Suppressor macrophage treated with lipopolysaccharide for 4 hours (primary cell): ENCODE measurements at regions not wholly inside any gene's neighbourhood (a gene's known extent, or its start where the extent isn't known, plus 50 kb on each side); places are given as distances from the start of the nearest gene placed in this dataset.
"Not testable (repeated sequence)": the region's sequence is repeated elsewhere in the genome, so short reads cannot be mapped to it uniquely, and the experiment has no call there.

Source experiments
- DNase-seq: peaks from one replicate; pipeline ENCODE4 v3.0.0-alpha.2; 2020

DNA sequence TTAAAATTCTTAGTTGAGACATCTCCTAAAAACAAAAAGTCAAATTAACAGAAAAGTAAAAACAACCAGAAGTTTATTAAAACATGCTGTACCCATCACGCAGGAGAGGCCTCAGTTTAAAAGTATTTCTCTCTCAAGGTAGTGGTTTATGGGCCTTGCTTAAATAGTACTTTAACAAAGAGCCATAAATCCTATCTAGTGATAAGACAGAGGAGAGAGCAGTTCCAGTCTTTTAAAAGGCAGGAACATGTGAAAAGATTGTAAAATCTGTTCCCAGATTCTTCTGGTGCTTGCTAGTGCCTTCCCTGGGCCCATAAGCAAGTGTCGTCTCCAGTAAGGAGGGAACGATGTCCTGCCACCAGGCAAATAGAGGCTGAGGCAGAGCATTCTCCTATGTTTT lies 476.3 kb upstream of the ADGRL3 start:
- no peak for DNase-seq

DNA sequence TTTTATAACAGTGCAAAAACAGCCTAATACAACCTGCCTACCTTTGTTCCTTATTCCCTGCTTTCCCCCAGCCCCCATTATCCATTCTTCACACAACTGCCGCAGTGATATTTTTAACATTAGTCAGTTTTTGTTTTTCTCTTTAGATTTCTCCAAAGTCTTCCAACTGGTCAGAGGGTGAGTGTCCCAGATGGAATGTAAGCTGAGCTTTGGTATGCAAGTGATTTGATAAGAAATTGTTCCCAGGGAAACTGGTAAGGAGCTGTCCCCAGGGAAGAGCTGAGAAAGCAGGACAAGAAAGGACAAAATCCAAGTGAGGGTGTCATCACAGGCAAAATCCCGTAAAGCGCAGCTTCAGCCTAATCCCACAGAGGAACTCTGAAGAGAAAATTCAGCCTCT lies 475.5 kb upstream of the ADGRL3 start:
- DNase-seq, result no peak

DNA sequence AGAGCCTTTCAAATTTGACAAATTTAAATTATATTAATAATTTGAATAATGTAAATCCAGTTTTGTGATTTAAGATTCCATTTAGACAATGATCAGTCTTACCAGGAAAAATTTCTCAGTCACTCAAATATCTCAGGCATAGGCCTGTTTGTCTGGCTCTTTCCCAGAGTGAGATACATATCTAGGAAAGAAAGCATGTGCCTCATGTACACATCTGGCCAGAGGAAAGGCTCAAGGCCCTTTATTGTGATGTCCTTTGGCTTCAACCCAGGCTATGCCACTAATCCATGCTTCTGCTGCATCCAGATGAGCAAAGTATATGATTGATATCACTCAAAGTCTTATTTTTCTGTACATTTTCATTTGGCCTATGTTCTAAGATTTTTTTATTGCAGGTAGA lies 473.3 kb upstream of the ADGRL3 start:
- DNase-seq, result no peak

DNA sequence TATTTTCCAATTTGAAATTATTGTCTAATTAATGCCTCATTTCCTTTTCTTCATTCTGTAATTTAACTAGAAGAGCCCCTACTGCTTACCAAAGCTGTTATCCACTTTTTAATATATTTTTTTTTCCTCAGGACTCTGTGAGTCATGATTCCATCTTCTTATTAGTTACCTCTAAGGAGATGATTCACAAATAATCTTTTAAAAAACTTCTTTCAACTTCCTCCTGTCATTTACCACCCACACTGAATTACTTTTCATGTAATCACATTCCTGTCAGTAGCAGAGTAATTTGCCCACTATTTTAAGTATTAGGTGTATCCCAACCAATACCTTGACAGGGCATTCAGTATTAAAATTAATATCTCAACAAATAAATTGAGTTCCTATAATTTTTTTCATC lies 470.9 kb upstream of the ADGRL3 start:
- no peak for DNase-seq

DNA sequence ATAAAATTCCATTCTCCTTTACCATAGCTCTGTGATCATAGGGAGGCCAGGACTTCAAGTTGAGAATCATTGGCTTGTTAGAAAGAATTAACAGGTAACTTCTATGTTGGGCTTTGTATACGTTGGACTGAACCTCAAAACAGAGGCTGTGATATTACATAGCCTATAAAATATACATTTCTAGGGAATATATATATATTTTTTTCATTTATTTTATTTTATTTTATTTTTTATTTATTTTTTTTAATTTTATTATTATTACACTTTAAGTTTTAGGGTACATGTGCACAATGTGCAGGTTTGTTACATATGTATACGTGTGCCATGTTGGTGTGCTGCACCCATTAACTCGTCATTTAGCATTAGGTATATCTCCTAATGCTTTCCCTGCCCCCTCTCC lies 470.4 kb upstream of the ADGRL3 start:
- DNase-seq, result not testable (repeated sequence)

DNA sequence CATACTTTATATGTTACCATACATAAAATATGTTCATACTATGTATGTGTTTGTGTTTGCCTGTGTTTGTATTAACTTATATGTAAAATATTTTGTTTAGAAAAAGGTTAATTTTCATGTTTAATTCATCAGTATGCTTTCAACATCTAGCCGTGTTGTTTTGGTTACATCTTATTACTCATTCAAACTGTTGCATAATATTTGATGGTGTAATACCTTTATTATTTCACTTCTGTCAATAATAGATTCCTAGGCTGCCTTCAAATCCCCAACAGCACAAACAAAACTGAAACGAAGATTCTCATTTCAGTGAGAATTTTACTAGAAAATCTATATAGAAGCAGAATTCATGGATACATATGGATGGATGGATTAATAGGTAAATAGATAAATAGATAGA lies 462.3 kb upstream of the ADGRL3 start:
- no peak for DNase-seq

DNA sequence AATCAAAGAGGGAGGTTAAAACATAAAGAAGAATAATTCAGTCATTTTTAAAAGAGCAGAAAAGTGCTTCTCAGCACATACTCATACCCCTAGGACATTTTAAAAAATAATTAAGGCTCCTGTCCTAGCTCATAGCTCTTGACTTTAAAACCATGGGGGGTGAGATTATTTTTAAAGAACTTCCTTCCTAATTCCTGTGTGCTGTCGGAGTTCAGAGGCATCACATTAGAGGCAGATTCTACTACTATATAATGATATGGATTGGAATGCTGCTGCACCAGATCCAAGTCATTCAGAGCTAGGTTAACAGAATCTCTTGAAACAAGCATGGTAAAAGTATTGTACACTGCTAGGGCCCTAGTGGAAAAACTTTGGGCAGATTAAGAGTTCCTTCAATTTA lies 456.5 kb upstream of the ADGRL3 start:
- DNase-seq, result no peak

DNA sequence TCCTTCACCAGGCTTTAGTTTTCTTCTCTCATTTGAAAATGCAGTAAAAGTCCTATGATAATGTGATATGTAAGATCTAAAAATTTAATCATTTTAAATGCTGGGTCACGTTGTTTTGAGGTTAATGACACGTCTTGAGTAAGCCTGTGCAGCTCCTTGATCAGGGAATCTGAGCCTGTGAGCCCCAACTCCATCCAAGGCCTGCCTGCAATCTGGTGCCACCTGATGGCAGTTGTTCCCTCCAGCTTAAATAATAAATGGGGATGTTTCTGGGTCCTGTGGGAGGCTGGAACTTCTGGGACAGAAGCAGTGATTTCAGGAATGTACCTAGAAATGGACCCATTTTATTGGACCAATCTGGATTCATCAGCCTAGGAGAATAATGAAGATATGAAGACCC lies 455.4 kb upstream of the ADGRL3 start:
- DNase-seq, result no peak

DNA sequence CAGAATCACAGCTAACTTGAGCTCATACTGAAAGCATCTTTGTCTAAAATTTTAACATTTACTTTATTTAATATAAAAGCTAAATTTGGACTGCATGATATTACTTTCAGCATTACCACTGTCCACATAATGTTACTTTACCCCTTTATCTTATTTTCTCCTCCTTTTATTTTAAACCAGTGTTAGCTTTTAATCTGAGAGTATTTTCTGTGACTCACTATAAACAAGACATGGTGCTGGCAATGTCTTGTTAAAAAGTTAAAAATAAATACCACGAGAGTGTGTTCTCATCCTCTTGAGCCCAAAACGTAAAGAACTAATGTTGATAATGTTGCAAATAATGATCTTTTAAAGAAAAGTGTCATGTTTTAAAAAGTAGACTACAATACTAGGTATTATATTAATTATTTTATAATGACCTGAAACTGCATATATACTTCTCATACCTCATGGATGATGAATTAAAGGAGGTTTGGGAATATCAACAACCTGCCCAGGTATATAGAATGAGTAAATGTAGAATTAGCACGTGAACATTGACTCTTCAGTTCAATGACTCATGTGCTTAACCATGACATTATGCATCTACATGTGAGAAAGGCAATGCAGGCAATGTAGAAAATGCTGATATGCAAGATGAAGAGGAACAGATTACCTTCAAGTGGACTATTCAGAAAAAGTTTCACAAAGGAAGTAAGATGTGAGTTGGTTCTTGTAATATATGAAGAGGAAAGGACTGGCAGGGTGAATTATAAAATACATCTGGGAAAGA lies 454.1 kb upstream of the ADGRL3 start:
- DNase-seq, result no peak

DNA sequence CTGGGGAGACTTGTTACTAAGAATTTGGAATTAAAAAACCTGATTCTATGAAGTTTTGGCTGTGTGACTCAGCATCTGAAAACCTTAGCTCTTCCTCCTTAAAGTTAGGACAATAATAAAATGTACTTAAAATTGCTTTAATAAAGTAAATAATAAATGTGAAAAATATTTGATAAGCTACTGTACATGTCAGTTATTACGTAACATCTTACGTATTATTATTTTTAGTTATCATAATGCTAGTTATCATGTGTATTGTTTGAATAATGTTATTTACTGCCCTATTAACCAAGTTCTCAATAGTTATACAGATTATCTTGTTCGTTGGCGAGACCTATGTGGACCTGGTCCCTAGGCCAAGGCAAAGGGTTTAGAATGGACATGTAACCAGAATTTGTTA lies 449.2 kb upstream of the ADGRL3 start:
- no peak for DNase-seq

DNA sequence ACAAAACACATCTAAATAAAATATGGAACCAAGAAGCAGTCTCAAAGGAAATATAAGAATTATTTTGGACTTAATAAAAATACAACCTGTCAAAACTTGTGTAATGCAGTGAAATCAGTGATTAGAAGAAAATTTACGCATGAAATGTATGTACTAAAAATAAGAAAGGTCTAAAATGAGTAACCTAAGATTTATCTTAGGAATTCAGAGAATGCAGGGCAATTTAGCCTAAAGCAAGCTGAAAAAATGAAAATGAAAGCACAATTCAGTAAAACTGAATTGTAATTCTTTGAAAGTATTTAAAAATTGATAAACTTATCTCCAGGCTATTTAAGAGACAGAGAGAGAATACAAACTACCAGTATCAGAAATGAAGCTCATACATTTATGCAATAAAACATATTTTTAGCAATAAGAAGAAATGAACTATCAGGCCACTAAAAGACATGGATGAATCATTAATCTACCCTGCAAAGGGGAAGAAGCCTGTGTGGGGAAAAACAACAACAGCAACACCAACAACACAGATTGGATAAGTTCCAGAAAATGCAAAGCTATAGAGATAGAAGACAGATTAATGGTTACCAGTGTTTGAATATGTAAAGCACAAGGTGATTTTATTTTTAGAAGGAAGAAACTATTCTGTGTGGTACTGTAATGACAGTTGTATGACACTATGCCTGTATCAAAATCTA lies 442.0 kb upstream of the ADGRL3 start:
- no peak for DNase-seq

DNA sequence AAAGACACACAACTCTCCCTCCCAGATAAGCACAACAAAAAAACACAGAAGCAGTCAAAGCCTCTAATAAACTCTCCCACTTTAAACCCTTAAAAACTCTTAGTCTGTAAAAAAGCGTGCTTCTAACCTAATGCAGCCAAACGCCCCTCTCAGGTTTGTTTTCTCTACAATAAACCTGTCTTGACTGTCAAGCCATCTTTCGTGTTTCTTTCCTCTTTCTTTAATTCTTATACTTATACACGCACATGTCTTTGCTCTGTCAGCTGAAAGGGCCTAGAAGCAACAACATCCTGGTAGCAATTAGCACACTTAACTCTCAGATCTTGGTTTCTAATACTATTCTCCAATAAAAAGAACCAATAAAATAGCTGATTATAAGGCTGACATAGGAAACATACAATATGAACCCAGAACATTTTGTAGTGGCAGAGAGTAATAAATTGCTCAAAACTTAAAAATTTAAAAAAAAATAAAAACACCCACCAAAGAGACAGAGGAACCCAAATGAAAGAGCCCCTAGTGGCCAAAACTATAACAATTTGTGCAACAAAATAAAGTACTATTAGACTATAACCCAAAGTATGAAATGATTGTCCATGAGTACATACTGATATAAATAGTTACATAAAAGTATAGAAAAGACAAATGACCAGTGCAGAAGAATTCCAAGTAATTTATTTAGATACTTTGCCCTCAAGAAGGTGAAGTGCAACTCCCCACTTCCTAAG lies 440.4 kb upstream of the ADGRL3 start:
- DNase-seq, result no peak

DNA sequence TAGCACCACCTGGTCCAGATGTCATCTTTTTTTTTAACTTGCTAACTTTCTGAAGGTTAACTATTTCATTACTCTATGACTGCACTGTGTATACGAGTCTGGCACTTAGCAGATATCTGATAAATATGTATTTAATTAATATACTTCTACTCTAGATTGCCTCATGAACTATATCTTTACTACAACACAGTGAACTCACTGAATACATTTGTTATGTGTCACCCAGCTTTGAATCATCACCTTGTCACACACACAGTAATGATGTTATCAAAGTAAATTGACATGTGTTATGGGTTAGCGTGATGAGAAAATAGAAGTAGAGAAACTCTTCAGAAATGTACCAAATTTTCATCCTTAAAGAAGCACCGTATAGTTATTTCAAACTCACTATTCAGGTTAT lies 419.3 kb upstream of the ADGRL3 start:
- DNase-seq, result no peak

DNA sequence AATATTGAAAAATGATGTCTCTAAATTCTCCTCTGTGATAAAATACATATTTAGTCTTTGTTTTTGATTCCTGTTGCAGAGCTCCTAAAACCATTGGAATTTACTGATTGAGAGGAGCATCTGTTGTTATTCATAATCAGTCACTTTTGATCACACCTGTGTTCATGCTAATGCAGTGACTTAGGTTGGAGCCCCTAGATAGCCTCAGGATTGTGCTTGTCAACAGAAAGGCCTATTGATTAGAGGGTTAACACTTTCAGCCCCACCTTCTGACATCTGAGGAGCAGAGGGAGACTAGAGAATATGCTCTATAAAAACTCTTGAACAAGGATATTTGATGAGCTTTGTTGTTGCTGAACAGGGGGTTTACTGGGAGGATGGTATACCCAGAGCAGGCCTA lies 409.5 kb upstream of the ADGRL3 start:
- DNase-seq, result no peak

DNA sequence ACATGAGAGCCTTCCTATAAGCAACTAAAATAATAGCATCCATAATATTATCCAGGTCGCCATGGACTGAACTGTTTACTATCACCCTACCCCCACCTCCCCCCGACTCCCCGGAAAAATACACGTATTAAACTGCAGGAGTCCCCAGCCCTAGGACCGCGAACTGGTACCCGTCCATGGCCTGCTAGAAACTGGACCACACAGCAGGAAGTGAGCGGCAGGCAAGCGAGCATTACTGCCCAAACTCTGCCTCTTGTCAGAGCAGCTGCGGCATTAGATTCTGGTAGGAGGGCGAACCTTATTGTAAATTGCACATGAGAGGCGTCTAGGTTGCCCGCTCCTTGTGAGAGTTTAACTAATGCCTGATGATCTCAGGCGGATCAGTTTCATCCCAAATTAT lies 405.8 kb upstream of the ADGRL3 start:
- DNase-seq, result no peak

DNA sequence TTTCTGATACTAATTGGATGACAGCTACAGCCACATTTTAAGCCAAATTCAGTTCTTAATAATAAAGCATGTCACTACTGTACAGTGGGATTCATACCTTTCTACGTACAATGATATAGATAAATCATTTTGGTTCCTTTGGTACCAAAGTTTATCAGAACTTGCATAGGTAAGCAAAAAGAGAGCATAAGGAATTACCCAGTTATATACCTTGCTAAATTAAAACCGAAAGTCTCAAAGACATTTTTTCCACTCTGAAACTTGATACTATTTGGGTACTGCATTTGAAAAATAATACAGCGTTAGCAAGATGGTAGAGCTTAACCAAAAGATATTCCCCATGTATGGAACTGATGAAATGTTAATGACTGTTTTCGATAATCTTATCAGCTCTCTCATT lies 400.9 kb upstream of the ADGRL3 start:
- DNase-seq, result no peak

DNA sequence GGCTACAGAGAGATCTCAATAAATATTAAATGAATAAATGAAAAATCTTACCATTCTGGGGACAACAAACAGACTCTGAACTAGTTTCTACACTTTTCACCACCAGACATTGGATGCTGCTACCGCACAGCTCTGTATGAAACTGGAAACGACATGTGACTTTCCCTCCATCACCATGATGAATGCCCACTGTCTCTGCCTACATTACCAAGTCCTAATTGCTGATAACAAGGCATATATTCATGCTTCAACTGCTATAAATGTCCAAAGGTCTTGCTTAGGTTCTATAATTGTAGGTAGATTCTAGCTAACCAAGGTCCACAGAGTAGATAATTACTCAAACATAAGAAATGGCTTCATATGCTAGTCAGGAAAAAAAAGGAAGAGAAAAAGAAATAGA lies 399.4 kb upstream of the ADGRL3 start:
- no peak for DNase-seq

DNA sequence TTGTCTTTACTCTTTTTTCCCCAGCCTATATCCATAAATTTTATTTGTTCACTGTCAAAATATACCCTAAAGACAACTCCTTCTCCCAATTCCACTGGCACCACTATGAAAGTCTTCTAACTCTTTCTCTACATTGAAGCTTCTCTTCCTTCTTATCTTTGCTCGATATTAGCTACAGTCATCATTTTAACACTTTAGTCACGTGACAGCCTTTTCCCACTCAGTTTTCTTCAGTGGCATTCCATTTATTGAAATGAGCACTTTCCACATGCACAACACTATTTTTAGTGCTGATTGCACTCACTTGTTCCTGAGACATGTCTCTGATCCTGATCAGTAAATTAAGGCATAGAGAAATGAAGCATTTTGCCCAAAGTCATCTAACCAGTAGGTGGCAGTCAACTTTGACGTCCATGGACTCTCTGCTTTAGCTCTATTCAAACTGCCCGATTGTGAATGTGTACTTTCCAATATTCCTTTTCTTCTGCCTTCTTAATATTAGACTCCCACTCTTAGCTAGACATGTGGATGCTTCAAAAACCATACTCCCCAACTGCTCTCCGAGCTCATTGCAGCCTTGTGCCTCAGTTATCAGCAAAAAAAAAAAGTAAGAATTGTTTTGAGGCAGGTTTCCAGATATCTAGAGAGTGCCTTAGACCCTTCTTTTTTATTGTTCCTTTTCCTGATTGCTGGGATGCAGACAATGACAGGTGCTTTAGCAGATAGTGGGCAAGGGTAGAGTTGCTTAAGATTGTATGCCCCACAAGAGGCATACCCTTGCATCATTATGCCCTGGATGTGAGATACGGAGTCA lies 394.4 kb upstream of the ADGRL3 start:
- DNase-seq, result peak; percentile 18

DNA sequence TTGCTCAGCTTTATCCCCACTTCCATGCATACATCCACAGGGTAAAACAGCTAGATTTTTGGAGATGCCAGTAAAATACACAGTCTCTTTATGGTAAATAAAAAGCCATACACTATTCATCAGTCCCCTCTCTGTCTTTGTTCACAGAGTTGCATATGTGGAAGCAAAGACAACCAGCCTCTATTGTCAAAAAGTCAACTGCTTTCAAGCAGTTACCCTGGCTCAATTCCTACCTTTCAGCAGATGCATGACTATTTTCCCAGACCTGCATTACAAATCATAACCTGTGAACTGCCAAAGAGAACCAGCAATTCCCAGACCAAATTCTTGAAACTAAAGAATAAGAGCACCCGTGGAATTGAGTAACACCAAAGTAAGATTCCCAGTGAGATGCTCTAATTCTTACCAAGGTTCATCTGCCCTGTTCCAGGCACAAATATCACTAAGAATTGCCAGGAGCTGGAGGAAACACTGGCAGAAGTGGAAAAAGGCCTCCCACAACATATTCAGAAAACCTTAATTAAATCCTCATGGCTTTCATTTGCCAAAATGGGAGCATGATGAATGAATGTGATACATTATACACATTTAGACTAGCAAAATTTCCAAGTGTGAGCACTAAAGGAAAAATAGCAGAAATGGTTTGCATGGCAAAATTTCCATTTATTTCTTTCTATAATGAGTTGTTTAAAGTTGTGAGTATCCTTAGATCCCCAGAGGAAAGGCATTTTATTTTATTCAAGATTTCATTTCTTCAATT lies 391.2 kb upstream of the ADGRL3 start:
- DNase-seq, result no peak

DNA sequence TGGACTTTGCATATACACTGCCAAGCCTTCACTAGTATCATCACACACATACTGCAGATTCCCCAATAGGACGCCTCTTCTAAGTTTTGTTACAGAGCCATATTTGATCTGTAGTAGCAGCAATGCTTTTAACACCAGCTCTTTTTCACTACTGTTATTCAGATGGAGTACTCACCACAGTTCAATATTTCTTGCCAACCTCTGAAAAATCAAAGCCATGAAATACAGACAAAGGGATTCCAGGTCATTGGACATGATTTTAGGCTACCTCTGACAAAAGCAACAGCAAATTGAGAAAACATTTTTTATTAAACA lies 390.7 kb upstream of the ADGRL3 start:
- no peak for DNase-seq

DNA sequence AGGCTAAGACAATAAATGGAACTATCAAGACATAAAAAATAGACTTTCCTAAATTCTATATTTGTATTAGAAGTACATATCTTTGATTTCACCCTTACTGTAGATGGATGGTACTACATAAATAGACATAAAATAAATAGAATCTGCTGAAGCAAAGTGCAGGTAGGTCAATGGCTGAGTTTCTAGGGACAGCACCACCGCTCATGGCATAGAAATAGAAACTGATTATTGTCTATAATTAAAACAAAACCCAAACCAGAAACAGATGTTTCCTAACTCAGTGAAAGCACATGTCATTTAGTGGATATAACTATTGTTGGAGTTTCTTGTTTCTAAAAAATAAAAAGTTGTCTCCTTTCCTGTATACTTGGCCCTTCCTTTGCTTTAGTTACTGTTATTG lies 387.3 kb upstream of the ADGRL3 start:
- no peak for DNase-seq

DNA sequence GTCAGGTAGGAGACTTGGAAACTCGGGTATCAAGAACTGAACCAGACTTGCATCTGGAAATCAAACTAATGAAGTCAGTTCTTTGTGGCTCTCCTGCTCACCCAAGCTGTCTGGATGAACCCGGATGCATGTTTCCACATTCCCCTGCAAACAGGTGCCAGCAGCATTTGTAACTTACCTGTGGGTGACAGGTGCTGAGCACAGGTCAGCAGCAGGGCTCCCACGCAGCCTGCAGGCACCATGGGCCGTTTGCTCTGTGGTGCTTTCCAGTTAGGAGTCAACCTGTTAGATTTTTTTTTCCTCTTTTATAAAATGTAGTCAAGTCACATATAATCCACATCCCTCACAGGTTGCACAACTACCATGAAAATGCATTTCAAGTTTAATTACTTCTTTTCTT lies 385.6 kb upstream of the ADGRL3 start:
- DNase-seq, result no peak

DNA sequence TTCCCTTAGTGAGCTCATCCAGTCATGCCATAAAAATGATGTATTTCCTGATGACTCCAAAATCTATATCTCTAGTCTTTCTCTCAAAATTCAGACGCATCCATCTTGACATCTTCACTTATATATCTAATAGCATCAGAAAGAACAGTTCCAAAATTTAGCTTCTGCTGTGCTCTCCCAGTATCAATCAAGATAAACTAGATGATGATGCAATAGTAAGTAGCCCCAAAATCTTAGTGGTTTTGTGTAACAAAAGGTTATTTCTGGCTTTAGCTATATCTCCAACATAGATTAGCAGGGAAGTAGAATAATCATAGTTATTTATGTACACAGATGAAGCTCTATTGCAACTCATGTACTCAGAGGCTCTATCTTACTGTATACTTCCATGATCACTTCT lies 382.5 kb upstream of the ADGRL3 start:
- DNase-seq, result no peak
